H9 (cell line): ENCODE measurements at regions not wholly inside any gene's neighbourhood (a gene's known extent, or its start where the extent isn't known, plus 50 kb on each side); places are given as distances from the start of the nearest gene placed in this dataset.

ENCODE experiments used
- DNase-seq: peaks from one replicate; pipeline ENCODE4 v3.0.0-alpha.2; 2017
- H2AFZ ChIP-seq: one replicate; pipeline ENCODE4 v1.6.1; 2013; ENCODE audit warnings: mild to moderate bottlenecking, low read length, control low read depth, moderate library complexity
- H2AK5ac ChIP-seq: 2 replicates; pipeline ENCODE4 v1.6.1; 2013; ENCODE audit warnings: low read length, control low read depth, mixed read lengths; ENCODE audit not compliant: insufficient read length
- H2BK120ac ChIP-seq: one replicate; pipeline ENCODE4 v1.6.1; 2013; ENCODE audit warnings: low read depth, mild to moderate bottlenecking, low read length, control low read depth, inconsistent platforms; ENCODE audit not compliant: poor library complexity, severe bottlenecking
- H2BK12ac ChIP-seq: 2 replicates; pipeline ENCODE4 v1.6.1; 2013; ENCODE audit warnings: low read length, control low read depth, mixed read lengths, low read depth; ENCODE audit not compliant: insufficient read length
- H2BK15ac ChIP-seq: 2 replicates; pipeline ENCODE4 v1.6.1; 2013; ENCODE audit warnings: low read depth, low read length, control low read depth
- H2BK20ac ChIP-seq: one replicate; pipeline ENCODE4 v1.6.1; 2013; ENCODE audit warnings: low read depth, mild to moderate bottlenecking, low read length, control low read depth, inconsistent platforms; ENCODE audit not compliant: poor library complexity, severe bottlenecking
- H2BK5ac ChIP-seq: 2 replicates; pipeline ENCODE4 v1.6.1; 2013; ENCODE audit warnings: low read length, control low read depth, mixed read lengths; ENCODE audit not compliant: insufficient read length
- H3K14ac ChIP-seq: 2 replicates; pipeline ENCODE4 v1.6.1; 2013; ENCODE audit warnings: low read length, control low read depth; ENCODE audit not compliant: insufficient read depth
- H3K18ac ChIP-seq: 2 replicates; pipeline ENCODE4 v1.6.1; 2013; ENCODE audit warnings: low read depth, mild to moderate bottlenecking, mixed read lengths, low read length, control low read depth; ENCODE audit not compliant: insufficient read length
- H3K23ac ChIP-seq: 2 replicates; pipeline ENCODE4 v1.6.1; 2013; ENCODE audit warnings: low read length, control low read depth, mixed read lengths, low read depth; ENCODE audit not compliant: insufficient read length
- H3K23me2 ChIP-seq: 2 replicates; pipeline ENCODE4 v1.6.1; 2013; ENCODE audit warnings: low read depth, mild to moderate bottlenecking, mixed read lengths, low read length, control low read depth; ENCODE audit not compliant: insufficient read length, poor library complexity, severe bottlenecking
- H3K27ac ChIP-seq: 2 replicates; pipeline ENCODE4 v1.5.1; 2013; ENCODE audit warnings: low read length, control low read depth, mixed read lengths, low read depth; ENCODE audit not compliant: insufficient read length
- H3K27me3 ChIP-seq: 2 replicates; pipeline ENCODE4 v1.6.1; 2013; ENCODE audit warnings: low read length, control low read depth, inconsistent platforms; ENCODE audit not compliant: insufficient read depth
- H3K4ac ChIP-seq: 2 replicates; pipeline ENCODE4 v1.6.1; 2013; ENCODE audit warnings: low read depth, mild to moderate bottlenecking, control low read depth, inconsistent platforms, low read length, moderate library complexity
- H3K4me1 ChIP-seq: 2 replicates; pipeline ENCODE4 v1.6.1; 2013; ENCODE audit warnings: low read length, control low read depth, inconsistent platforms; ENCODE audit not compliant: insufficient read depth
- H3K4me2 ChIP-seq: 2 replicates; pipeline ENCODE4 v1.6.1; 2013; ENCODE audit warnings: low read length, control low read depth, mixed read lengths; ENCODE audit not compliant: insufficient read length, insufficient read depth
- H3K56ac ChIP-seq: 2 replicates; pipeline ENCODE4 v1.6.1; 2013; ENCODE audit warnings: low read depth, mild to moderate bottlenecking, mixed read lengths, low read length, control low read depth; ENCODE audit not compliant: insufficient read length
- H3K79me1 ChIP-seq: 2 replicates; pipeline ENCODE4 v1.6.1; 2013; ENCODE audit warnings: low read depth, mild to moderate bottlenecking, moderate library complexity, low read length, control low read depth, inconsistent platforms; ENCODE audit not compliant: insufficient read depth, poor library complexity, severe bottlenecking
- H3K79me2 ChIP-seq: 2 replicates; pipeline ENCODE4 v1.6.1; 2013; ENCODE audit warnings: low read length, control low read depth, inconsistent platforms; ENCODE audit not compliant: insufficient read depth
- H3K9ac ChIP-seq: 2 replicates; pipeline ENCODE4 v1.6.1; 2013; ENCODE audit warnings: low read length, control low read depth, mixed read lengths; ENCODE audit not compliant: insufficient read length; ENCODE audit errors: extremely low read depth
- H3K9me3 ChIP-seq: one replicate; pipeline ENCODE4 v1.6.1; 2013; ENCODE audit warnings: low read depth, low read length, inconsistent platforms; ENCODE audit not compliant: control insufficient read depth
- H3T11ph ChIP-seq: one replicate; pipeline ENCODE4 v1.6.1; 2013; ENCODE audit warnings: mild to moderate bottlenecking, low read length, control low read depth, inconsistent platforms
- H4K20me1 ChIP-seq: one replicate; pipeline ENCODE4 v1.6.1; 2013; ENCODE audit not compliant: control insufficient read depth, insufficient read length, insufficient read depth
- H4K5ac ChIP-seq: 2 replicates; pipeline ENCODE4 v1.6.1; 2013; ENCODE audit warnings: low read depth, mild to moderate bottlenecking, mixed read lengths, low read length, control low read depth; ENCODE audit not compliant: insufficient read length
- H4K8ac ChIP-seq: replicated peaks from 2 replicates; pipeline ENCODE4 v1.6.1; 2013; ENCODE audit warnings: low read length, control low read depth, mixed read lengths, low read depth; ENCODE audit not compliant: insufficient read length
- H4K91ac ChIP-seq: 2 replicates; pipeline ENCODE4 v1.6.1; 2013; ENCODE audit warnings: low read depth, mild to moderate bottlenecking, moderate library complexity, mixed read lengths, low read length, control low read depth; ENCODE audit not compliant: insufficient read length
- H3K27ac Mint-ChIP-seq, 3 experiments: 2 replicates in 2 of 3; 3 replicates in 1 of 3; pipeline ENCODE4 v1.8.0; 2020 to 2021; ENCODE audit warnings: mixed read lengths in 3 of 3, mild to moderate bottlenecking in 1 of 3, moderate library complexity in 1 of 3
- H3K27me3 Mint-ChIP-seq: 2 replicates; pipeline ENCODE4 v1.8.0; 2021; ENCODE audit warnings: low read depth, mild to moderate bottlenecking, moderate library complexity, mixed read lengths
- H3K36me3 Mint-ChIP-seq, 3 experiments: 2 replicates in 2 of 3; 3 replicates in 1 of 3; pipeline ENCODE4 v1.8.0; 2020 to 2021; ENCODE audit warnings: low read depth in 3 of 3, mixed read lengths in 3 of 3; ENCODE audit not compliant: insufficient read depth in 1 of 3
- H3K4me1 Mint-ChIP-seq, 2 experiments: 2 replicates each; pipeline ENCODE4 v1.8.0; 2020; ENCODE audit warnings: mixed read lengths in 2 of 2
- H3K4me3 Mint-ChIP-seq, 2 experiments: 2 replicates in 1 of 2; 3 replicates in 1 of 2; pipeline ENCODE4 v1.8.0; 2020 to 2021; ENCODE audit warnings: mild to moderate bottlenecking in 2 of 2, mixed read lengths in 2 of 2, moderate library complexity in 1 of 2
- H3K9me3 Mint-ChIP-seq, 2 experiments: 2 replicates in 1 of 2; 3 replicates in 1 of 2; pipeline ENCODE4 v1.8.0; 2020; ENCODE audit warnings: mild to moderate bottlenecking in 2 of 2, mixed read lengths in 2 of 2, moderate library complexity in 1 of 2
- CTCF ChIP-seq: fragments of 200-600 bp; sonication (generic); conservative IDR thresholded peaks from 3 replicates; pipeline ENCODE4 v1.8.0; 2021; ENCODE audit warnings: antibody characterized with exemption, mild to moderate bottlenecking

- H4K5ac ChIP-seq, result no peak overlapping the region
- H2BK12ac ChIP-seq, result no peak overlapping the region
- no peaks in the 10 kb centered on the region for H3K79me1 ChIP-seq
- no peak overlapping the region for H3K23ac ChIP-seq
- Mint-ChIP-seq H3K4me3 (no peak overlapping the region), H3K27ac (no peak overlapping the region), H3K4me1 (no peaks in the 10 kb centered on the region), H3K27me3 (no peaks in the 10 kb centered on the region; the same call in 1 of the 2 replicates), H3K36me3 (no peaks in the 10 kb centered on the region; a peak in 1 of 7 replicates), H3K9me3 (no peaks in the 10 kb centered on the region)
- no peak overlapping the region for H2AK5ac ChIP-seq
- H3K4me2 ChIP-seq, result no peak overlapping the region
- no peaks in the 10 kb centered on the region for H3K4me1 ChIP-seq
- no peak overlapping the region for H2BK15ac ChIP-seq
- no peak for TF ChIP-seq CTCF
- H3K14ac ChIP-seq, result no peak overlapping the region
- no peaks in the 10 kb centered on the region for H4K20me1 ChIP-seq
- no peak overlapping the region for H3K56ac ChIP-seq
- no peak overlapping the region for H2BK5ac ChIP-seq
- H2AFZ ChIP-seq, result no peak overlapping the region
- H2BK120ac ChIP-seq, result no peak overlapping the region
- H3K18ac ChIP-seq, result no peak overlapping the region
- H3K9me3 ChIP-seq, result no peaks in the 10 kb centered on the region
- no peaks in the 10 kb centered on the region for H3K79me2 ChIP-seq
- H3K23me2 ChIP-seq, result no peaks in the 10 kb centered on the region
- no peak overlapping the region for H3K9ac ChIP-seq
- H4K91ac ChIP-seq, result no peak overlapping the region
- H3T11ph ChIP-seq, result no peak overlapping the region
- no peak overlapping the region for H4K8ac ChIP-seq
- no peak for DNase-seq
- no peaks in the 10 kb centered on the region for H3K27me3 ChIP-seq
- H2BK20ac ChIP-seq, result no peak overlapping the region
- H3K4ac ChIP-seq, result no peak overlapping the region
- no peak overlapping the region for H3K27ac ChIP-seq
These were observed 224.0 kb upstream of the SNX7 start for GRCh38 chr1:98437540-98437939.
